ENCODE measurements at regions not wholly inside any gene's neighbourhood (a gene's known extent, or its start where the extent isn't known, plus 50 kb on each side); places are given as distances from the start of the nearest gene placed in this dataset.

GRCh38 chr2:126303113-126303512 is 352.8 kb upstream of the GYPC start:
- Histone ChIP-seq H3K27me3 (ENCODE audit: control insufficient read depth, insufficient read depth, low read length, poor library complexity, severe bottlenecking) (no peaks in the 10 kb centered on the region), H3K36me3 (ENCODE audit: control insufficient read depth, insufficient read depth, low read length) (no peaks in the 10 kb centered on the region), H3K9me3 (ENCODE audit: control insufficient read depth, low read length) (no peaks in the 10 kb centered on the region), H3K4me3 (ENCODE audit: low read length) (no peak overlapping the region), H3K4me1 (ENCODE audit: control insufficient read depth, insufficient read depth, low read length) (no peaks in the 10 kb centered on the region), H3K27ac (ENCODE audit: low read depth, low read length) (no peak overlapping the region), H3K9ac (ENCODE audit: extremely low read depth, low read length, poor library complexity, severe bottlenecking) (no peak overlapping the region)
- no peak for TF ChIP-seq CTCF (conservative IDR thresholded peaks at IDR 0.05)
- no peak overlapping the region for H3K4me3 Mint-ChIP-seq
- no peaks in the 10 kb centered on the region for H3K4me1 Mint-ChIP-seq
- H3K27ac Mint-ChIP-seq, result no peak overlapping the region
- no peaks in the 10 kb centered on the region for H3K36me3 Mint-ChIP-seq (ENCODE audit: low read depth)
- H3K27me3 Mint-ChIP-seq (ENCODE audit: insufficient read depth), result no peaks in the 10 kb centered on the region
- DNase-seq, result no peak
- WGBS, 2 experiments (ENCODE audit: insufficient coverage in 1 of 2, insufficient read length in 1 of 2), result 86 to 87% methylated on average over 4 to 5 of the region's 5 CpGs
- no peaks in the 10 kb centered on the region for H3K9me3 Mint-ChIP-seq

GRCh38 chr2:126304154-126304553 is 351.8 kb upstream of the GYPC start:
- Histone ChIP-seq H3K4me1 (ENCODE audit: control insufficient read depth, insufficient read depth, low read length) (no peaks in the 10 kb centered on the region), H3K36me3 (ENCODE audit: control insufficient read depth, insufficient read depth, low read length) (no peaks in the 10 kb centered on the region), H3K27ac (ENCODE audit: low read depth, low read length) (no peak overlapping the region), H3K9me3 (ENCODE audit: control insufficient read depth, low read length) (no peaks in the 10 kb centered on the region), H3K27me3 (ENCODE audit: control insufficient read depth, insufficient read depth, low read length, poor library complexity, severe bottlenecking) (no peaks in the 10 kb centered on the region), H3K4me3 (ENCODE audit: low read length) (no peak overlapping the region), H3K9ac (ENCODE audit: extremely low read depth, low read length, poor library complexity, severe bottlenecking) (no peak overlapping the region)
- Mint-ChIP-seq H3K4me1 (no peaks in the 10 kb centered on the region), H3K36me3 (ENCODE audit: low read depth) (no peaks in the 10 kb centered on the region), H3K27me3 (ENCODE audit: insufficient read depth) (no peaks in the 10 kb centered on the region), H3K4me3 (no peak overlapping the region), H3K9me3 (no peaks in the 10 kb centered on the region), H3K27ac (no peak overlapping the region)
- DNase-seq, result no peak
- 88% methylated on average over 2 of the region's 2 CpGs; no CpG with 5 or more reads in 1 of the 2 experiments for WGBS, 2 experiments (ENCODE audit: insufficient coverage in 1 of 2, insufficient read length in 1 of 2)
- no peak for TF ChIP-seq CTCF (conservative IDR thresholded peaks at IDR 0.05)

GRCh38 chr2:126306539-126306938 is 349.4 kb upstream of the GYPC start:
- no peaks in the 10 kb centered on the region for H3K4me1 Mint-ChIP-seq
- no peak overlapping the region for H3K27ac ChIP-seq (ENCODE audit: low read depth, low read length)
- H3K9me3 Mint-ChIP-seq, result no peaks in the 10 kb centered on the region

More at GRCh38 chr2:126306539-126306938, 349.4 kb upstream of the GYPC start:
- no peak overlapping the region for H3K4me3 ChIP-seq (ENCODE audit: low read length)
- H3K27ac Mint-ChIP-seq, result no peak overlapping the region
- no peak for DNase-seq
- TF ChIP-seq CTCF (conservative IDR thresholded peaks at IDR 0.05), result no peak
- whole genome bisulfite sequencing, 2 experiments (ENCODE audit: insufficient coverage in 1 of 2, insufficient read length in 1 of 2), result 83 to 88% methylated on average over 3 of the region's 4 CpGs
- no peak overlapping the region for H3K9ac ChIP-seq (ENCODE audit: extremely low read depth, low read length, poor library complexity, severe bottlenecking)
- no peak overlapping the region for H3K4me3 Mint-ChIP-seq
- H3K27me3 ChIP-seq (ENCODE audit: control insufficient read depth, insufficient read depth, low read length, poor library complexity, severe bottlenecking), result no peaks in the 10 kb centered on the region
- H3K9me3 ChIP-seq (ENCODE audit: control insufficient read depth, low read length), result no peaks in the 10 kb centered on the region
- H3K36me3 ChIP-seq (ENCODE audit: control insufficient read depth, insufficient read depth, low read length), result no peaks in the 10 kb centered on the region
- no peaks in the 10 kb centered on the region for H3K27me3 Mint-ChIP-seq (ENCODE audit: insufficient read depth)
- H3K36me3 Mint-ChIP-seq (ENCODE audit: low read depth), result no peaks in the 10 kb centered on the region
- no peaks in the 10 kb centered on the region for H3K4me1 ChIP-seq (ENCODE audit: control insufficient read depth, insufficient read depth, low read length)
